HG02759 (cell line): ENCODE measurements at regions not wholly inside any gene's neighbourhood (a gene's known extent, or its start where the extent isn't known, plus 50 kb on each side); places are given as distances from the start of the nearest gene placed in this dataset.
"Not testable (repeated sequence)": the region's sequence is repeated elsewhere in the genome, so short reads cannot be mapped to it uniquely, and the experiment has no call there.

Experiments
- ATAC-seq: cut with Tn5 transposase; IDR thresholded peaks from one replicate; pipeline ENCODE4 v1.9.1; 2021; ENCODE audit warnings: mild to moderate bottlenecking, moderate library complexity; ENCODE audit not compliant: unreplicated experiment

DNA sequence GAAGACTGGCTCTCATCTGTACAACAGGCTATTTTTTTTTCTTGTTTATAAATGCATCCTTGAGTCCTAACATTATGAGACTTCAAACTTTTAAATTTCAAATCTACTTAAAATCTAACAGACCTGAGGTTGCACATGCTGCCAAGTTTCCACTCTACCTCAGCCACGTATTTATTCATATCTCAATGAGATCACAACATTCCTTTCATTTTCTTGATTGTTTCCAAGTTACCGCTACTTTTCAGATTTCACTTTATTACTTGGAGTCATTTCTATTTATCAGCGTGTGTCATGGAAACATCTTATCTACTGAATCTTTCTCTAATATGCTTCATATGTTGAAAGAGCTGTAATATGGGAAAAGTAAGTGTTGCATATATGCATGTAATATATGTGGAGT lies 1257.5 kb upstream of the ATXN8OS start:
- no peak for ATAC-seq

DNA sequence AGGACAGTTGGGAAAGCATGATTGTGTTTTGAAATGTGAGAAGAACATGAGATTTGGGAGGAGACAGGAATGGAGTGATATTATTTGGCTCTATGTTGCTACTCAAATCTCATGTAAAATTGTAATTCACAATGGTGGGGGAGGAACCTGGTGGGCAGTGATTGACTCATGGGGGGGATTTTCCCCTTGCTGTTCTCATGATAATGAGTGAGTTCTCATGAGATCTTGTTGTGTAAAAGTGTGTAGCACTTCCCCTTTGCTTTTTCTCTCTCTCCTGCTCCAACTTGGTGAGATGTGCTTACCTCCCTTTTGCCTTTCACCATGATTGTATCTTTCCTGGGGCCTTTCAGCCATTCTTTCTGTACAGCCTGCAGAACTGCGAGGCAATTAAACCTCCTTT lies 1261.0 kb upstream of the ATXN8OS start:
- no peak for ATAC-seq

DNA sequence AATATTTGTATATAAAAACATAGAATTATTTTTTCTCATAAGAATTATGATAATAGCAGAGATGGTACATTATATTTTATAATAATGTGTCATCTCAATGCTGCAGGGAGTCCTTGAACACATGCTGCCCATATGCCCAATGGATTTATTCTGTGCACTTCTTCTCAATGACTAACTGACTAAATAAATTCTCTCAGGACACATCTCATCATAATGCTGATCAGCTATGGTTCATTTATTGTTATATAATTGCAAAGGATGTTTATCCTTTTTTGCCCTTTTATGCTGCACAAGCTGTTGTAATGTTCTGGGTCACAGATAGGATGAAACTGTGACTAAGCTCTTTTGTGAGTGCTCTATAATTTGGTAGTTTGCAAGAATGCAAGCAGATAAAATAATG lies 1273.3 kb upstream of the ATXN8OS start:
- no peak for ATAC-seq

DNA sequence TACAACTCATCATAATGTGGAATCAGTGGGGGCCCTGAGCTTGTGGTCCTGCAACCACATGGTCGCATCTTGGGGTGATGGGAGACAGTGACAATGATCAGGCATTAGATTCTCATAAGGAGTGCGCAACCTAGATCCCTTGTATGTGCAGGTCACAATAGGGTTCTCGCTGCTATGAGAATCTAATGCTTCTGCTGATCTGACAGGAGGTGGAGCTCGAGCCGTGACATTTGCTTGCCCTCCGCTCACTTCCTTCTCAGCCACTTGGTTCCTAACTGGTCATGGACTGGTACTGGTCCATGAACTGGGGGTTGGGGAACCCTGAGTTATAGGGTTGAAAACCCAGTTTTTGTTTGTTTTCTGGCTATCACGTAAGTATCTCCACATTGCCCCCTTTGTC lies 1290.9 kb upstream of the ATXN8OS start:
- no peak for ATAC-seq

DNA sequence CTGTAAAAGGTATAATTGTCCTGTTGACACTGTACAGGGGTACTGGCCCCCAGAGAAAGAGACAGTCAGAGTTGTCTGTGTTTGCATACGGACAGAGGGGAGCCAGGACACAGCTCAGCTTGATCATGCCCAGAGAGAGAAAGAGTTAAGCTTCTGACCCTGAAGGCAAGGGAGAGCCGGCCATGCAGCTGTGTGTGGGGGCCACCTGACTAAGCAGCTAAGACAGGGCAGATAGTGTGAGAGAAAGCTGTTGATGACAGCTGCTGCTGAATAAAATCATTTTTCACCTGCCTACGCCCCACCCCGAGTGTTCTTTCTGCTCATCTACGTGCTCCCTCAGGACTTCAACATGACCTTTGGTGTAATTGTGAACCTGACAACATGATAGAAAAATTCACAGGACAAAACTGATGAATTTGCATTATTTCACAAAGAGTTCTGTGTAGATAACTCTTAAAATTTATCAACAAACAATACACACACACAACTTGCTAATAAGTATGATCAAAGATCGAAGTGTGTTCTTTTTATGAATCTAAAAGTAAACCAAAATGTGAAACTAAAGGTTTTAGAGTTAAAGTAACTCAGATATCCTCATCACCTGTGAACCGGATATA lies 1294.3 kb upstream of the ATXN8OS start:
- ATAC-seq: no peak

- ATAC-seq: no peak
Observed at GRCh38 chr13:68810660-68811059, 1297.0 kb upstream of the ATXN8OS start.

- ATAC-seq: no peak
Observed at GRCh38 chr13:68808456-68808855, 1299.2 kb upstream of the ATXN8OS start.

GRCh38 chr13:68806125-68806524 lies 1301.5 kb upstream of the ATXN8OS start:
- ATAC-seq: no peak

GRCh38 chr13:68784275-68784674 lies 1323.4 kb upstream of the ATXN8OS start:
- no peak for ATAC-seq

GRCh38 chr13:68759617-68760016 lies 1348.0 kb upstream of the ATXN8OS start:
- ATAC-seq: no peak

DNA sequence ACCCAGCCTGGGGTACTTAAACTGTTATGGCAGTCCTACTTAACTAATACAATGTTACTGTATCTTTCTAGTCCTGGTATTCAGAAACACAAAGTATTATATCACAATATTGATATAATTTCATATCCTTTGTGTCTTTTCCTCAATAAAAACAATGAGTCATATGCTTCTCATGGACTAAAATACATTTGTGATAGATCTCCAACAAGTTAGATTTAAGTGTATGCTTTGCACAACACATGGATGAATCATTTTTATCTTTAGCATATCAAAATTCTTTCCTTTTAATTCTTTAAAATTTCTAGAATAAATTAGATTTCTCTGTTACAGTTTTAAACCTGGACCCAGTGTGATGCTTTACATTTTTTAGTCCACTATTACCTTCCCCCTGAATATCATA lies 1357.8 kb upstream of the ATXN8OS start:
- no peak for ATAC-seq

DNA sequence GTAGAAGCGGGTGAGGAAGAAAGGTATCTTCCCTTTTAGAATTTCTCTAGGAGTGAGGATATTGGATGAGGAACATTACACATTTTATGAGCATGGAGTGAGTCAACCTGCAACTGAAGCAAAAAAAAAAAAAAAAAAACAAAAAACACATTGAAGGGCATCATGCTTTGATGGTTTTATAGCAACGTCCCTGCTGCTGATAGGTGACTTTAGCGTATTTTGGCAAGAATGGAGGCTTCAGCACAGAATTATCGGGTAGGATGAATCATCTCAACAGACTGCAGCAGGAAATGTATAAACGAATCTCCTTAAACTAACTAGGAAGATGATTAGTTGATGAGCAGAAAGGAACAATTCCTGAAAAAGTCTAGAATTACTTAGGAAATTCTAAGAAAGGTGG lies 1359.6 kb upstream of the ATXN8OS start:
- no peak for ATAC-seq

DNA sequence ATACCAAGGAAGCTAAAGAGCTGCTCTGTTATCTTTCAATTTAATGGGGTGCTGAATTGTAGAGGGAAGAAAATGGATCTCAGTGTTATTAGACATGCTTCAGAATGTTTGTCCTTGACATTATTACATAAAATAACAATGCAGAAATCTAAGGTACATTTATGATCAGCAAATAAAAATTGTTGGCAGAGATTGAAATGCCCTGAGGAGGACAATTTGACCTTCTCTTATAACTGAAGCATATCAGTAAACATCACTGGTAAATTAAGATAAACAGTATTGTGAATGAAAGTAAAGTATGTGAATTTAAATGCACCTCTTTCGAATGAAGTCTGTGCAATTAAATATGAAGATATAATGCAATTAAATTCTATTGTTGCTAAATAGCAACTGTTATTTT lies 1362.1 kb upstream of the ATXN8OS start:
- ATAC-seq: no peak

GRCh38 chr13:68736961-68737360 lies 1370.7 kb upstream of the ATXN8OS start:
- ATAC-seq: no peak

- no peak for ATAC-seq
Observed at GRCh38 chr13:68727798-68728197, 1379.8 kb upstream of the ATXN8OS start.

DNA sequence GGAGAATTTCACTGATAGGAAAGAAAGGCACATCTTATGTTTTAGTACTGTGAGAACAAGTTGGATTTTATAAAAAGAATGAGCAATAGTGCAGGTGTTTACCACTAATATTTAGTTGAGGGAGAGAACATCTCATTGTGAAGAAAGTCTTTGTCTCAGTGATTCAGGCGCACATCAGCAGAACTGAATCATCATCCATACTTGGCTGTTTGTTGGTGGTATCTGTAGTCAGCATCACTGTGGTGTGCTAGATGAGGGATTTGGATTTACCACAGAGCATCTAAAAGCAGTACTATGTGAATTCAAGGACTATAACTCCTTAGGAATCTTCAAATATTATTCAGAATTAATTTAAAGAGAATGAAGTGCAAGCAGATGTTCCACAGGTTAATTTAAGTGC lies 1380.5 kb upstream of the ATXN8OS start:
- ATAC-seq: no peak

DNA sequence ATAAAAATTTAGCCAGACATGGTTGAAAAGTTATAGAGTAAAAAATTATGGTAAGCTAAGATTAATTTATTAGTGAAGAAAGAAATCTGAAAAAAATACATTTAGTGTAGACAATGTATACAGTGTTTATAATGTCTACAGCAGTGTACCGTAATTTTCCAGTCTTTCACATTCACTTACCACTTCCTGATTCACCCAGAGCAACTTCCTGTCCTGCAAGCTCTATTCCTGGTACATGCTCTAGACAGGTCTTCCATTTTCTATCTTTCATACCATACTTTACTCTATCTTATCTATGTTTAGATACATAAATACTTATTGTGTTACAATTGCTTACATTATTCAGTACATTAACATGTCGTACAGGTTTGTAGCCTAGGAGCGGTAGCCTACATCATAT lies 1387.8 kb upstream of the ATXN8OS start:
- ATAC-seq: no peak

GRCh38 chr13:68715651-68716050 lies 1392.0 kb upstream of the ATXN8OS start:
- no peak for ATAC-seq

DNA sequence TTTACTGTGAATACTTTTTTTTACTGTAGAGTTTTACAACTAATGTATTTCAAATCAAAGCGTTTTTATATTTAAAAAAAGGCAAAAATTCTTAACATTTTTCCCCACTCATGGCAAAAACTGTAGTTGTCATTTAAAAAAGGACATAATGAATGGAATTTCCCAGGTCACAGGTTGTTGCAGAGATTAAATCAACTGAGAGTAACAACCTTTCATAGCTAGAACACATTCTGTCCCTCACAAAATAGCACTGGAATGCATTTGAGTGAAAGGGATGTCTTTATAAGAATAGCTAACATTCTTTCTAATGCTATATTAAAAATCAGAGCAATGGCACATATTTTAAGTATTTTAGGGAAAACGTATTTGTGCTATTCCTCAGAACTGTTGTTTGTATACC lies 1393.3 kb upstream of the ATXN8OS start:
- ATAC-seq: no peak

DNA sequence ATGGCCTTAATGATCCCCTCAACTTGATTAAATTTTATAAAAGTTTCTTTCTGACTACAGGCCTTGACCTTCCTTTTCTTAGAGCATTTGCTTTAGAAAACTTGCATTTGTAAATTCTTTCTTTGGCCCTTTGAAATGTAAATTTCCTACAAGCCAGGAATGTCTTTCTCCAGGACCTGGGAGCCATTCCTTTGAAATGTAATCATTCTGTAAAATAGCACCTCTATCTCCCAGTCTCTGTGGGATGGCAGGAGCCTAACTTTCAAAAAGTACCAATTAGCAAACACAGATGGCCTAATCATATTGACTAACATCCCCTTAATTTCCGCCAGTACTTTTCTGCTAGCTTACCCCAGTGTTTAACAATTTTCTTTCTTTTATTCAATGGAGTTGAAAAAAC lies 1394.2 kb upstream of the ATXN8OS start:
- ATAC-seq: no peak

DNA sequence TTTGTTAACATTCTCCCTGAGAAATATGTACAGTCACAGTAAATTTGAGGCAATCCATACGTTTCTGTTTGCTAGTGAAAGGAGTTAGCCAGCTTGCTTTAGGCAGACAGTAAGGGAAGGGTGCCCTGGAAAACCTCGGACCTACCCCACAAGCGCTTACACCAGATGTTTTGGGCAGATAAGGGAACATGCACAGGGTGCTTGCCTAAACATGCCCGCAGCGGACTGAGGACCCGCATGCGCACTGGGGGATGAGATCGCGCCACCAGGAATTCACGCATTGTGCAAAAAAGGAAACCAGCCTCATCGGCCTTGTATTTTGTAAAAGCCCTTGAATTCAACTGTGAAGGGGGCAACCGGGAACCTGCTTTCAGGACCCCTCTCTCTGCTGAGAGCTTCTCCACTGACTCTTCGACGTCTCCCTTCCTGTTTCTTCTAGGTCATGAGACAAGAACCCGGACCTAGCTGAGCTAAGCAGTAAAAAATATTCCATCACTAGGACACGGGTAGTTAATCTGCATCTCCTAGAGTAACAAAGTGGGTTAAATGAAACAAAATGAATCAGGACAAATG lies 1399.2 kb upstream of the ATXN8OS start:
- ATAC-seq: no peak

DNA sequence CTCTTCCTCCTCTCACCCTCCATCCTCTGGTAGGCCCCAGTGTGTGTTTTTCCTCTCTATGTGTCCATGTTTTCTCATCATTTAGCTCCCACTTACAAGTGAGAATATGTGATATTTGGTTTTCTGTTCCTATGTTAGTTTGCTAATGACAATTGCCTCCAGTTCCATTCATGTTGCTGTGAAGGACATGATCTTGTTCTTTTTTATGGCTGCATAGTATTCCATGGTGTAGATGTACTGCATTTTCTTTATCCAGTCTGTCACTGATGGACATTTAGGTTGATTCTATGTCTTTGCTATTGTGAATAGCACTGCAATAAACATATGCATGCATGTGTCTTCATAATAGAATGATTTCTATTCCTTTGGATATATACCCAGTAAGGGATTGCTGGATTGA lies 1401.6 kb upstream of the ATXN8OS start:
- not testable (repeated sequence) for ATAC-seq

GRCh38 chr13:68697551-68697950 lies 1410.1 kb upstream of the ATXN8OS start:
- ATAC-seq: no peak
